MM.1S (cell line): ENCODE measurements at regions not wholly inside any gene's neighbourhood (a gene's known extent, or its start where the extent isn't known, plus 50 kb on each side); places are given as distances from the start of the nearest gene placed in this dataset.

ENCODE experiments used
- EZH2 ChIP-seq: fragments of 300-600 bp; sonication (generic); optimal IDR thresholded peaks from 2 replicates; pipeline ENCODE3; 2017; ENCODE audit warnings: low read depth, mild to moderate bottlenecking, antibody characterized with exemption, low read length, mixed read lengths
- TF ChIP-seq, protein P1 (sequence below): fragments of 300-600 bp; sonication (generic); IDR thresholded peaks from 2 replicates; pipeline ENCODE4 v1.5.1; 2016; ENCODE audit warnings: antibody characterized with exemption, low read length, mixed read lengths

DNA sequence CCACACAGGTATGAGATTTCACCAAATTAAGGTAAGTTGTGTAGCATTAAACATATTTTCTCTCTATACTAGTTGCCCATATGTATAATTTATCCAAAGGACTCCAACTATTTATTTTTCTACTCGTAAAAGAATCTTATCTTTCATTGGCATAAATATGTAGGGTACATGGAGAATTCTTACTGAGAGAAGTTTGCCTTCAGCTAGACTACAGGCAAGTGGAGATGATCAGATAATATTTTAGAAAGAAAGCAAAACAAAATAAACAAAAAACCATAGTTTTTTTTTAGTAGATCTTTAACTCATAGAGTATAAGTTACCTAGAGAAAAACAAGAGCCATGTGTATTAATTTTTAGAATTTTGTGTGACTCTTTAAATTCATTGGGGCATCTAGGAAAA lies 743.1 kb upstream of the ARRDC3 start:
- TF ChIP-seq, protein P1, sequence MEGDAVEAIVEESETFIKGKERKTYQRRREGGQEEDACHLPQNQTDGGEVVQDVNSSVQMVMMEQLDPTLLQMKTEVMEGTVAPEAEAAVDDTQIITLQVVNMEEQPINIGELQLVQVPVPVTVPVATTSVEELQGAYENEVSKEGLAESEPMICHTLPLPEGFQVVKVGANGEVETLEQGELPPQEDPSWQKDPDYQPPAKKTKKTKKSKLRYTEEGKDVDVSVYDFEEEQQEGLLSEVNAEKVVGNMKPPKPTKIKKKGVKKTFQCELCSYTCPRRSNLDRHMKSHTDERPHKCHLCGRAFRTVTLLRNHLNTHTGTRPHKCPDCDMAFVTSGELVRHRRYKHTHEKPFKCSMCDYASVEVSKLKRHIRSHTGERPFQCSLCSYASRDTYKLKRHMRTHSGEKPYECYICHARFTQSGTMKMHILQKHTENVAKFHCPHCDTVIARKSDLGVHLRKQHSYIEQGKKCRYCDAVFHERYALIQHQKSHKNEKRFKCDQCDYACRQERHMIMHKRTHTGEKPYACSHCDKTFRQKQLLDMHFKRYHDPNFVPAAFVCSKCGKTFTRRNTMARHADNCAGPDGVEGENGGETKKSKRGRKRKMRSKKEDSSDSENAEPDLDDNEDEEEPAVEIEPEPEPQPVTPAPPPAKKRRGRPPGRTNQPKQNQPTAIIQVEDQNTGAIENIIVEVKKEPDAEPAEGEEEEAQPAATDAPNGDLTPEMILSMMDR: no peak
- TF ChIP-seq EZH2: no peak
